H7 (cell line): ENCODE measurements at regions not wholly inside any gene's neighbourhood (a gene's known extent, or its start where the extent isn't known, plus 50 kb on each side); places are given as distances from the start of the nearest gene placed in this dataset.

ENCODE experiments used
- DNase-seq: peaks from one replicate; pipeline ENCODE4 v3.0.0; 2012
- H3K27me3 ChIP-seq: 2 replicates; pipeline ENCODE4 v1.6.0; 2011; ENCODE audit warnings: mild to moderate bottlenecking, low read length; ENCODE audit not compliant: control insufficient read depth, insufficient read depth
- H3K36me3 ChIP-seq: replicated peaks from 2 replicates; pipeline ENCODE4 v1.5.1; 2011; ENCODE audit warnings: low read length; ENCODE audit not compliant: control insufficient read depth, insufficient read depth
- H3K4me3 ChIP-seq: 2 replicates; pipeline ENCODE4 v1.5.1; 2011; ENCODE audit warnings: low read depth, mild to moderate bottlenecking, control low read depth, low read length, moderate library complexity; ENCODE audit not compliant: insufficient read depth

DNA sequence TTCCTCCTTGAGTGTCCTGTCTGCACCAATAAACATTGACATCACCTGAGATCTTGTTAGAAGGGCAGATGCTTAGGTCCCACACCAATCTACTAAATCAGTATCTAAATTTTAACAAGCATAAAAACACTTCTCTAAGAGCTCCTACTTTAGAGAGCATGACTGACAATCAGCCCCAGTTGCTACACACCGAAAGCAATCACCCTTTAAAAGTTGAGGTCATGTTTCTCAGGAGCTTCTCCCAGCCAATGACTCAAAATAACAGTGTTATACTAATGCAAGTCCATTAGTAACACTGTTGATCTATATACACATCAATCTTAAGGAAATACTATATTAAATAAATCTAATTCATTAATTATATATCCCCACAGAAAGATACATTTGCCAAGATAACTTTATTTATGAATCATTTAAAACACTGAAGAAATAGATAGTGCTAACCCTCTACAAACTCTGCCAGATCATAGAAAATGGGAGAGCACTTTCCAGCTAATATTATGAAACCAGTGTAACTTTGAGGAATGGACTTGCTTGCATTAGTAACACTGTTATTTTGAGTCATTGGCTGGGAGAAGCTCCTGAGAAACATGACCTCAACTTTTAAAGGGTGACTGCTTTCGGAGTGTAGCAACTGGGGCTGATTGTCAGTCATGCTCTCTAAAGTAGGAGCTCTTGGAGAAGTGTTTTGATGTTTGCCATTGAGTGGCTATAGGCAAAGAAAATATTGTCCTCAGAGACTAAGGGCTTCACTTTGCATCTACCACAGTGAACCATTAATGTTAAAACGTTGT, 109.8 kb upstream of the HDX start:
- Histone ChIP-seq H3K27me3 (no peaks in the 10 kb centered on the region), H3K4me3 (no peak overlapping the region), H3K36me3 (no peaks in the 10 kb centered on the region)
- no peak for DNase-seq

DNA sequence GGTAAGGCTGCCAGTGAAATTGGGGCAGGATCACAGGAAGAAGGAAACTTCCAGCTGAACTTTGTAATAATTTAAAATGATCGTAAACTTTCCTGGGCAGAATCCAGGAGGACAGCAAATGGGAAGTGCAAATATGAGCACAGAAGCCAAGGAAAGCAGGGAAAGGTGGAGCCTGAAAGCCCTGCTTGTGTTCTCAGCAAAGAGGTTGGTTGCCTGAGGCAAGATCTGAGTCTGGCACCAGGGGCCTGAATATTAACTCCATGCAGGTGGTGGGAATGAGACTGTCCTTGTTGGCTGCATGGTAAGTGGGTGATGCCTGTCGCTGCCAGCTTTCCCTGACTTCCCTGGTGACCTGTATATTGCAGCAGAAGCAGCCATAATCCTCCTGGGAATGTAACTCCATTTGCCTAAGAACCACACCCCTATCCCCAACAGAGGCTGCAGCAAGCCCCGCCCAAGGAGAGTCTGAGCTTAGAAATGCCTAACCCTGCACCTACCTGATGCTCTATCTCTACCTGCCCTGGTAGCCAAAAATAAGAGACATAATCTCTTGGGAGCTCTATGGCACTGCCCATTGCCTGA, 132.0 kb upstream of the HDX start:
- DNase-seq: no peak
- no peak overlapping the region for H3K4me3 ChIP-seq
- H3K36me3 ChIP-seq: no peaks in the 10 kb centered on the region
- no peaks in the 10 kb centered on the region for H3K27me3 ChIP-seq

DNA sequence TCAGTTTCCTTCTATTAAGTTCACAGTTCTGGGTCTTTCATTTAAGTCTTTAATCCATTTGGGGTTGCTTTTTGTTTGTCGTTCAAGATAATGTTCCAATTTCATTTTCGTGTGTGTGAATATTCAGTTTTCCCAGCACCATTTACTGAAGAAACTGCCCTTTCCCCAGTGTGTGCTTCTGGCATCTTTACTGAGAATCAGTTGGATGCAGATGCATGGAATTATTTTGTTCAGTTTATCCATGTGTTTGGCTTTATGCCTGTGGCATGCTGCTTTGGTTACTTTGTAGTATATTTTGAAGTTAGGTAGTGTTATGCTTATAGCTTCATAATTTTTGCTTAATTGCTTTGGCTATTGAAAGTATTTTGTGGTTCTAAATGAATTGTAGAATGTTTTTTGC, 163.8 kb upstream of the HDX start:
- no peak overlapping the region for H3K4me3 ChIP-seq
- no peaks in the 10 kb centered on the region for H3K27me3 ChIP-seq
- H3K36me3 ChIP-seq: no peaks in the 10 kb centered on the region
- DNase-seq: no peak

DNA sequence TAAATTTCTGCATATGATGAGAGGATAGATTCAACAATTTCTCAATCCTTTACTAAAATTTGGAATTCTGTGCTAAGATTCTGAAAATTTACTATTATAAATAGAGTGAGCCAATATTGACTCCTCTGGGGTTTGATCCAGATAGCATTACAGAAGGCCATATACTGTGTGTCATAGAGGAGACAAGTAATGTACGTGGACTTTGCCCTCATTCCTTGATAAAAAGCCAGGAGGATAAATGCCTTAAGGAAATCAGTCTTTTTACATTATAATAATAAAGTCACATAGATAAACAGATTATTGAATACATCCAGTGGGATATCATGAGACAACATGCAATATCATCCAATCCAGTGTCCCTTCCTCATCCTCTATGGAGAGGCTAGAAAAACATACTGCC, 188.0 kb upstream of the HDX start:
- DNase-seq: no peak
- Histone ChIP-seq H3K4me3 (no peak overlapping the region), H3K36me3 (no peaks in the 10 kb centered on the region), H3K27me3 (no peaks in the 10 kb centered on the region)

DNA sequence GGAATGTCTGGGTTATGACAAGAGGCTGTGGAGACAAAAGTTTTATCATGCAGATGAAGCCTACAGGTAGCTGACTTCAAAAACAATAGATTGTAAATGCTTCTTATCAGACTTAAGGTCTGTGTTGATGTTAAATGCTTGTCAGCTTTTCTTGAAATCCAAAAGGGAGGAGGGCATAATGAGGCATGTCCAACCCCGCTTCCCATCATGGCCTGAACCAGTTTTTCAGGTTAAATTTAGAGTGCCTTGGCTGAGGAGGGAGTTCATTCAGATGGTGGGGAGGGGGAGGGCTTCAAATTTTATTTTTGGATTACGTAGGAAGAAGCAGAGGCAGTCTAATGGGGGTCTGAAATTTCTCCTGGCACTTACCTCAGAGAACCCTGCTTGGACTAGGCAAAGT, 207.7 kb upstream of the HDX start:
- no peak for DNase-seq
- H3K27me3 ChIP-seq: no peaks in the 10 kb centered on the region
- no peak overlapping the region for H3K4me3 ChIP-seq
- H3K36me3 ChIP-seq: no peaks in the 10 kb centered on the region

DNA sequence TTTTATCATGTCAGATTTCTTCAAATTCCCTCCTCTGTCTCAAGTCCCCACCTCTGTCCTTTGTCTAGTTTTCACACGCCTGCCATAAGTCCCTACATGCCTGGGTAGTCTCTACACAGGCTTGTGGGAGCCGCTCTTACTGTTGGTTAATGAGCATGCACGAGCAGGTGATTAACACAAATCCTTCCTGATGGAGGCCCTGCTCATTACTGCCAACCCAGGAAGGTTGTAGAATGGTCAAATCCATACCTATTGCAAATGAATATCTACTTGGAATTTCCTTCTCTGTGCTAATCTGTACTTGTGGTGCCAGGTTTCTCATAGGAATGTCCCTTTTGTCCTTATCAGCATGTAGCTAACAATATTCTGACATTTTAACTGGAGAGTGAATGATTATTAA, 208.4 kb upstream of the HDX start:
- no peaks in the 10 kb centered on the region for H3K27me3 ChIP-seq
- no peak for DNase-seq
- H3K4me3 ChIP-seq: no peak overlapping the region
- no peaks in the 10 kb centered on the region for H3K36me3 ChIP-seq

DNA sequence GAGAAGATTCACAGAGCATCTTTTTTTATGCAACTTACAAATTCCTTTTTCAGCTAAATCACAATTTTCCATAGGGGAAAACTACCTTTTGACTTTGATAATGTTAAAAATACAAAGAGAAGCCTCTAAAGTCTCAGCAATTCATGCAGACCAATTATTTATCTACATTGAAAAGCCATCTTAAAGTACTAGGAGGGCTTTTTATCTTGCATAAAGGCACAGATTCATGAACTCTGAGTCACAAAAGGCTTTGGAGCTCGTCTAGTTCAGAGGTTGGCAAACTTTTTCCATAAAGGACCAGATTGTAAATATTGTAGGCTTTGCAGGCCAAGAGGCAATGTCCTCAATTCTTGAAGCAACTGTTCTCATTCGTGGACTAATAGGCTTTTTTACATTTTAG, 210.4 kb upstream of the HDX start:
- DNase-seq: no peak
- Histone ChIP-seq H3K36me3 (no peaks in the 10 kb centered on the region), H3K4me3 (no peak overlapping the region), H3K27me3 (no peaks in the 10 kb centered on the region)

DNA sequence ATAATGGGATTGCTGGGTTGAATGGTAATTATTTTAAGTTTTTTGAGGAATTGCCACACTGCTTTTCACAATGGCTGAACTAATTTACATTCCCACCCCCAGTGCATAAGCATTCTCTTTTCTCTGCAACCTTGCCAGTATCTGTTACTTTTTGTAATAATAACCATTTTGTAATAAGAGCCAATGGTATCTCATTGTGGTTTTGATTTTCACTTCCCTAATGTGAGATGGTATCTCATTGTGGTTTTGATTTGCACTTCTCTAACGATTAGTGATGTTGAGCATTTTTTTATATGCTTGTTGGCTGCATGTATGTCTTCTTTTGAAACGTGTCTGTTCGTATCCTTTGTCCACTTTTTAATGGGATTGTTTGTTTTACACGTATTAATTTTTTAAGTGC, 213.1 kb upstream of the HDX start:
- H3K27me3 ChIP-seq: no peaks in the 10 kb centered on the region
- no peak for DNase-seq
- no peaks in the 10 kb centered on the region for H3K36me3 ChIP-seq
- H3K4me3 ChIP-seq: no peak overlapping the region

DNA sequence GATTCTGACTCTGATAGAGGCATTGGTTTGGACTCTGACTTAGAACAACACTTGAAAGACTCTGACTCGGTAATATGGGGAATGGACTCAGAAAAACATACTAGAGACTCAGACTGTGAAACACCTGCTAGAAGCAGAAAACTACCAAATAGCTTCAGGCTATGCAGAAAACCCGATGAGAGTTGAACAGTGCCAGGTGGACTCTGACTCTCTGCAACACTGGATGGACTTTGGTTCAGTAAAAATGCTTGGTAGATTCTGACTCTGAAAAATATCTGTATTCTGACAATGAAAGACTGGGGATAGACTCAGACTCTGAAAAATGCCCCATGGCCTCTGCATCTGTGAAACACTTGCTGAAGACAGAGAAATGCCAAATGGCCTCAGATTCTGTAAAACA, 215.1 kb upstream of the HDX start:
- Histone ChIP-seq H3K4me3 (no peak overlapping the region), H3K36me3 (no peaks in the 10 kb centered on the region), H3K27me3 (no peaks in the 10 kb centered on the region)
- no peak for DNase-seq

DNA sequence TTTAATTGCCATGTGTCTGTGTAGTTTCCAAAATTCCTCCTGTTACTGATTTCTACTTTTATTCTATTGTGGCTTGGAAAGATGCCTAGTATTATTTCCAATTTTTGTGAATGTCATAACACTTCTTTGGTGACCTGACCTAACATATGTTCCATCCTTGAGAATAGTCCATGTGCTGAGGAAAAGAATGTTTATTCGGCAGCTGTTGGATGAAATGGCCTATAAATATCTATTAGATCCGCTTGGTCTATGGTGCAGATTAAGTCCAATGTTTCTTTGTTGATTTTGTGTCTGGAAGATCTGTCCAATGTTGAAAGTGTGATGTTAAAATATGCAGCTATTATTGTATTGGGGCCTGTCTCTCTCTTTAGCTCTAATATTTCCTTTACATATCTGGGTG, 219.2 kb upstream of the HDX start:
- no peak for DNase-seq
- Histone ChIP-seq H3K27me3 (no peaks in the 10 kb centered on the region), H3K4me3 (no peak overlapping the region), H3K36me3 (no peaks in the 10 kb centered on the region)

DNA sequence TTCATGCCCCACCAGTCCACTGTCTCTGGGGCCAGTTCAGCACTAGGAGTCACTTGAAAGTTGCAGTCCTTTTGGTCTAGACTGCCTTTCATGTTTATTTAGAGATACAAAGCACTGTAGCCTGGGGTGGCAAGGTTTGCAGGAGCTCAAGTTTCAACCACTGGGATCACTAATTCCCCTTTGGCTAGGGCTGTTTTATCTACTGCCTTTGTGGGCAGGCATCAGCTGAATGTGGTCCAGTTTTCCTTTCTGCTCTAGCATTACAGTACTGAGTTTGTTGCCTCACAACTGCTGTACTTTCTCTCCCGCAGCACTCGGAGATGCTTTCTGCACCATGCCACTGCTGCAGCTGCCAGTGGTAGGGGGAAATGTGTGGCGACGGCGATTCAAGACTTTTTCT, 222.3 kb upstream of the HDX start:
- DNase-seq: no peak
- Histone ChIP-seq H3K36me3 (no peaks in the 10 kb centered on the region), H3K27me3 (no peaks in the 10 kb centered on the region), H3K4me3 (no peak overlapping the region)

DNA sequence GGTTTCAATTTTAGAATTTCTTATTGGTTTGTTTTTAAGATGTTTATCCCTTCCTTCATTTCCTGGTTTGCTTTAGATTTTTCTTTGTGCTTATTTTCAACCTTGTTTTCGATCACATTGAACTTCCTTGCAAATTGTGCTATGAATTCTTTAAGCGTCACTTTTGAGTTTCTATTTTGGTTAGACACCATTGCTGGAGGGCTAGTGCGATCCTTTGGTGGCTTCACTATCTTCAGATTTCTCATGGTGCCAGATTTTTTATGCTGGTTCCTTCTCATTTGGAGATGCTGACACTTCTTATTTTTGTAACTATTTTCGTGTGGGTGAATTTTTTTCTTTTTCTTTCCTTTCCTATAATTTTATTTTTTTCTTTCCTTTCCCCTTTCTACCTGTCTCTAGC, 227.2 kb upstream of the HDX start:
- H3K4me3 ChIP-seq: no peak overlapping the region
- no peaks in the 10 kb centered on the region for H3K36me3 ChIP-seq
- H3K27me3 ChIP-seq: no peaks in the 10 kb centered on the region
- no peak for DNase-seq

DNA sequence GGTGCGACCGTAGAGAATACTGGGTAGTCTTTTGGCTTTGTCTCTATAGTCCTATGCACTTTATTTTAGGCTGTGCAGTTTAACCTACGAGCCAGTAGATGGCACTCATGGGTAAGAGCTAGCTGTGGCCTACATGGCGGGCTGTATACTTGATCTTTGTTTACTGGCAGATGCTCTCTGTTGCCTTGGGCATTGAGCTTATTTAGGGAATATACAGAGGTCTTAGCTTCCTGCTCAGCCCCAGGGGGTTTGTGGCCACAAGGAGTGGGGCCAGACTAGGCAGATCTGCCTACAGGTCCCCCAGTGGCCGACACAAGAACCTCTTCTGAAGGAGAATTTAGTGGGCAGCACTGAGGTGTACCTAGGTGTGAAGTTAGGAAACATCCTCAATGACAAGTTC, 227.6 kb upstream of the HDX start:
- Histone ChIP-seq H3K4me3 (no peak overlapping the region), H3K36me3 (no peaks in the 10 kb centered on the region), H3K27me3 (no peaks in the 10 kb centered on the region)
- DNase-seq: peak; percentile 9

DNA sequence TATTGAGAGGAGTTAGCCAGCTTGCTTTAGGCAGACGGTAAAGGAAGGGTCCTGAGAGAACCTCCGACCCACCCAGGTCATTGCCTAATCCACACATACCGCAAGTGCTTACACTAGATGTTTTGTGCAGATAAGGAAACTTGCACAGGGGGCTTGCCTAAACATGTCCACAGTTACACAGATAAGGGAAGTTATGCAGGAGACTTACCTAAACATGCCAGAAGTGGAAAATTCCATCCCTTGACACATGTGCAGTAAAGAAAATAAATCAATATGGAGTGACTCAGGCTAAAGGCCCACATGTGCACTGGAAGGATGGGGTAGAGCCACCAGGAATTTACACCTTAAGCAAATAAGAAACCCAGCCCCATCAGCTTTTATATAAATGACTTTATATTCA, 232.8 kb upstream of the HDX start:
- Histone ChIP-seq H3K4me3 (no peak overlapping the region), H3K36me3 (no peaks in the 10 kb centered on the region), H3K27me3 (no peaks in the 10 kb centered on the region)
- DNase-seq: no peak

DNA sequence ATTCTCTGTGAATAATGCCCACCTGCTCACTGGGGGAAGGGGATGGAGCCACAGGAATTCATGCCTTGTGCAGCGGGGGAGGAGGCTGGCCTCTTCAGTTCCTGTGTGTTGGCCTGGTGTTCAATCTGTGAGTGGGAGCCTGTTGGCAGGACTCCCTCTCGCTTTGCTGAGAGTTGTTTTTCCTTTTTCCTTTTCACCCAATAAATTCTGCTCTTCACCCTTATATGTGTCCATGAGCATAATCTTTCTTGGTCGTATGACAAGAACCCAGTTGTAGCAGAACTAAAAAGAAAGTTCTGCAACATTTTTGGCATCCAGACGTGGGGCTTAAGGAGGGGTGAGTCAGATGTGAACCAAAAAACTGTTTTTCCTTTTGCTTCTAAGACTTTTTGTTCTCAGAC, 235.2 kb upstream of the HDX start:
- Histone ChIP-seq H3K4me3 (no peak overlapping the region), H3K27me3 (no peaks in the 10 kb centered on the region), H3K36me3 (no peaks in the 10 kb centered on the region)
- no peak for DNase-seq

DNA sequence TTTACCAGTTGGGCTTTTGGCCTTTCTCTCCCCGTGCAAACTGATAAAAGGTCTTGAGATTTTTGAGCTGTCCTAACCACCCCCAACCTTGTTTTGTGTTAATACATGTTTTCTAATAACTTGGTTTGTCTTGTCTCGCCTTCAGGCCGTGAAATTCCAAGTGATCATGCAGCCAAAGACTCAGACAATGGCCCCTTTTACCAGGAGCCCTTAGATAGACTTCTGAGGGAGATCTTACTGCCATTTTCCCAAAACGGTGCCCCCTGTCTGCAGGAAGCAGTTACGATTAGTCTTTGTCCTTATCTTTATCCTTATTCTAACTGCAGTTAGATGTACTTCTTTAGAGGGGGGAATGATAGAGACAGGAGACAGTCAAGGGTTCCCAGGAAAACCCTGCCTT, 245.3 kb upstream of the HDX start:
- DNase-seq: no peak
- no peaks in the 10 kb centered on the region for H3K27me3 ChIP-seq
- H3K4me3 ChIP-seq: no peak overlapping the region
- no peaks in the 10 kb centered on the region for H3K36me3 ChIP-seq
